NB4 (cell line): ENCODE measurements at regions not wholly inside any gene's neighbourhood (a gene's known extent, or its start where the extent isn't known, plus 50 kb on each side); places are given as distances from the start of the nearest gene placed in this dataset.
"Not testable (repeated sequence)": the region's sequence is repeated elsewhere in the genome, so short reads cannot be mapped to it uniquely, and the experiment has no call there.

Experiments
- DNase-seq: peaks from one replicate; pipeline ENCODE4 v3.0.0; 2010; ENCODE audit warnings: low read depth
- H3K4me3 ChIP-seq: one replicate; pipeline ENCODE4 v1.5.1; 2011; ENCODE audit warnings: mild to moderate bottlenecking, low read depth, low read length, moderate library complexity

DNA sequence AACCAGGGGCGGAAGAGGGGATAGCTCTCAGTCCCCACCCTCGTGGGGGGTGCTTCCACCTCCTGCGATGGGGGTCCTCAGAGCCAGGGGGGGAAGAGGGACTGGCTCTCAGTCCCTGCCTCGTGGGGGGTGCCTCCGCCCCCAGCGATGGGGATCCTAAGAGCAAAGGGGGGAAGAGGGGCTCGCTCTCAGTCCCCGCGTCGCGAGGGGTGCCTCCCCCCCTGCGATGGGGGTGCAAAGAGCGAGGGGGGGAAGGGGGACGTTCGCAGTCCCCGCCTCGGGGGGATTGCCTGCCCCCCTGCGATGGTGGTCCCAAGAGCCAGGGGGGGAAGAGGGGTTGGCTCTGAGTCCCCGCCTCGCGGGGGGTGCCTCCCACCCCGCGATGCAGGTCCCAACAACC lies 159.9 kb downstream of the ATP6V0E2 start:
- not testable (repeated sequence) for DNase-seq, H3K4me3 ChIP-seq

DNA sequence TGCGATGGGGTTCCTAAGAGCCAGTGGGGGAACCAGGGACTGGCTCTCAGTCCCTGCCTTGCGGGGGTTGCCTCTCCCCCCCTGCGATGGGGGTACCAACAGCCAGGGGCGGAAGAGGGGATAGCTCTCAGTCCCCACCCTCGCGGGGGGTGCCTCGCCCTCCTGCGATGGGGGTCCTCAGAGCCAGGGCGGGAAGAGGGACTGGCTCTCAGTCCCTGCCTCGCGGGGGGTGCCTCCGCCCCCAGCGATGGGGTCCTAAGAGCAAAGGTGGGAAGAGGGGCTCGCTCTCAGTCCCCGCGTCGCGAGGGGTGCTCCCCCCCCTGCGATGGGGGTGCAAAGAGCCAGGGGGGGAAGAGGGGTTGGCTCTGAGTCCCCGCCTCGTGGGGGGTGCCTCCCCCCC lies 162.0 kb downstream of the ATP6V0E2 start:
- not testable (repeated sequence) for DNase-seq, H3K4me3 ChIP-seq

DNA sequence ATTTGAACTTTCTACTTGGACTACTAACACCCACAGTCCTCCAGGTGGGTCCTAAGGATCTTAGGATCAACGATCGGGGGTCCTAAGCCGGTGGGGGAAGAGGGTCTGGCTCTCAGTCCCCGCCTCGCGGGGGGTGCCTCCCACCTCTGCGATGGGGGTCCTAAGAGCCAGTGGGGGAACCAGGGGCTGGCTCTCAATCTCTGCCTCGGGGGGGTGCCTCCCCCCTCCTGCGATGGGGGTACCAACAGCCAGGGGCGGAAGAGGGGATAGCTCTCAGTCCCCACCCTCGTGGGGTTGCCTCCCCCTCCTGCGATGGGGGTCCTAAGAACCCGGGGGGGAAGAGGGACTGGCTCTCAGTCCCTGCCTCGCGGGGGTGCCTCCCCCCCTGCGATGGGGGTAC lies 165.3 kb downstream of the ATP6V0E2 start:
- DNase-seq, H3K4me3 ChIP-seq: not testable (repeated sequence)

DNA sequence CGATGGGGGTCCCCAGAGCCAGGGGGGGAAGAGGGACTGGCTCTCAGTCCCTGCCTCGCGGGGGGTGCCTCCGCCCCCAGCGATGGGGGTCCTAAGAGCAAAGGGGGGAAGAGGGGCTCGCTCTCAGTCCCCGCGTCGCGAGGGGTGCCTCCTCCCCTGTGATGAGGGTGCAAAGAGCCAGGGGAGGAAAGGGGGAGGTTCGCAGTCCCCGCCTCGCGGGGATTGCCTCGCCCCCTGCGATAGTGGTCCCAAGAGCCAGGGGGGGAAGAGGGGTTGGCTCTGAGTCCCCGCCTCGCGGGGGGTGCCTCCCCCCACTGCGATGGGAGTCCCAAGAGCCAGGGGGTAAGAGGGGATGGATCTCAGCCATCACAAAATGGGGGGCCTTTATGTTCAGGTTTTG lies 168.5 kb downstream of the ATP6V0E2 start:
- H3K4me3 ChIP-seq, DNase-seq: not testable (repeated sequence)

DNA sequence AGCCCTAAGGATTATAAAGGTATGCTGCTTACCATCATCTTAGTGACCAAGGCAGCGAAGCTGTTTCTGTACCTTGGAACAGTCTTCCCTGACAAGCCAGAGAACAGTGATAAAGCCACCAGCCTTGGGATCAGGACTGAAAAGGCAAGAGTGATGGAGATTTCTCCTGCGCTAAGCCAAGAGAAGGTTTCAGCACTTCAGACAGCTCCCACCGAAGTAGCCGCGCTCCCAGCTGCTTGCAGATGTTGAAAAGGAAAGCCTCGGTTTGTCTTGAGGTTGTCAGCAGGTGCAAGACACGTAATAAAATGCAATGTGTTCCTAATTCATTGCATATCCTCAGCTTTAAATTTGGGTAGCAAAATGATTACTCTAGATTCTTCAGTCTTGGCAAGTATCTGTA lies 171.0 kb downstream of the ATP6V0E2 start:
- H3K4me3 ChIP-seq, result not testable (repeated sequence)
- peak; percentile 68 for DNase-seq

DNA sequence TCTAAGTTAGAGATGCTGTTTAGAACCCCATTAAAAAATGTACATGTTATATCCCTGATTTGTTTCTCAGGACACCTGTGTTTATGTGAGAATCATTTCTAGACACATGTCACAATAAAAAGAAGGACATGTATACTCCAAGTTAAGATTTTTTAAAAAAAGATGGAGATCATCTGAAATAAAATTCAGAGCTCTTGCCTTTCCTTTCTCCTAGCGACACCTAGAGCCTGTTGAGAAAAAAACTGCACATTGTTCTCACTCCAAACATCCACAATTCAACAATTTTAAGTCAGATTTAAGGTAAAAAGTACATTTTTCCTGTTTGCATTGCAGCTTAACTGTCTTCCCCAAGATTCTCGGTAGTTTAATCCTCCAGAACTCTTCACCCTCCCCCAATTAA lies 171.8 kb downstream of the ATP6V0E2 start:
- not testable (repeated sequence) for H3K4me3 ChIP-seq, DNase-seq

DNA sequence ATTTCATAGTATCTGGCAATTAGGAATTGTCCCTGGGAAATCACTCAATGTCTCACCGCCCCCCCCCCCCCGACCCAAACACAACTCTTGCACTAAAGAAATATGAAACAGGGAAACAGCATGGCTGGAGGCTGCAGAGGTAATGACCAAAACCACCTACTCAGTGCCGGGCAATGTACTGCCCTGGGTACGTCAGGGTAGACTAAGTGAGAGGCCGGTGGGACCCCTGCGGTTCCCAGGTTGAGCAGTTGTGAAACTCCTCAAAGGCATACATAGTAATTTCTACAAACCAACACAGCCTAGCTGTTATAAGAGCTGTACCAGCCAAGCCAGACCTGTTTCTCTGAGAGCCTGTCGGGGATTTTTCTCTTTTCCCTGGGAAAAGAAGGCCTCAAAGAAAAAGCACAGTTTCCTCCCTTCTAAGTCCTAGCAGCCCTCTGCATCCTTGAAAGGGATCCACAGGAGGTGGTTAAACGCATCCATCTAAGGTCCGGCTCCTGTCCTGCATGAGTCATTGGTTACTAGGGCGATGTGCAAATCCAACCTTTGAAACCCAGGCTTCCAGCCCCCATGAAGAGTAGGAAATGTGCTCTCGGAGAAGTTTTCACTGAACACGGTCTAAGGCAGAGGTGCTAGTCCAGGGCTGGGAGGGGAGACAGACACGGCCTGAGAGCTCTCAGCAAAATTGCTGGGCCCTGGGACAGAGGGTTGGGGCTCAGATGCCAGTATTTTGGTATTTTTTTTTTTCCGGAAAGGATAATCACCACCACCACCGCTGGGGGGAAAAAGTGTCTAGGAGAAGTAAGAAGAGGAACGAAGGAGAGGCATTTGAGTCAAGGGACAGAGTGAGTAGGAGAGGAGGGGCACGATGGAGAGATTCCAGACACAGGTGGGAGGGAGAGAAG lies 172.8 kb downstream of the ATP6V0E2 start:
- not testable (repeated sequence) for H3K4me3 ChIP-seq, DNase-seq

DNA sequence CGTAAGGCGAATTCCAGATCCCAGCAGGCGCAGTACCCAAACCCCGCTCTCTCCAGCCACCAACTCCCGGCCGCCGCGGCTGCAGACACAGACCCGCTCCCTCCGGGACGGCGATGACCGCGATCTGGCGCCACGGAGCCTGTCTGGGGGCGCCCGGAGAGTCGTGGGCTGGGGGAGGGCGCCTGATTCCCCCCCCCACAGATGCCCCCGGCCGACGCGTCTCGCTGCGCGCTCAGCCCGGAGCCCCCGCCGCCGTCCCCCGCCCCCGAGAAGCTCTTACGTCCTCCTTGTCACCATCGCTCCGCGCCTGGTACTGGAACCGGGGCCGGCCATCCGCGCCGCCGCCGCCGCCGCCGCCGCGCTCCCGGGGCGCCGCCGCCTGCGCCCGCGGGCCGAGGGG lies 173.6 kb downstream of the ATP6V0E2 start:
- DNase-seq, H3K4me3 ChIP-seq: not testable (repeated sequence)

DNA sequence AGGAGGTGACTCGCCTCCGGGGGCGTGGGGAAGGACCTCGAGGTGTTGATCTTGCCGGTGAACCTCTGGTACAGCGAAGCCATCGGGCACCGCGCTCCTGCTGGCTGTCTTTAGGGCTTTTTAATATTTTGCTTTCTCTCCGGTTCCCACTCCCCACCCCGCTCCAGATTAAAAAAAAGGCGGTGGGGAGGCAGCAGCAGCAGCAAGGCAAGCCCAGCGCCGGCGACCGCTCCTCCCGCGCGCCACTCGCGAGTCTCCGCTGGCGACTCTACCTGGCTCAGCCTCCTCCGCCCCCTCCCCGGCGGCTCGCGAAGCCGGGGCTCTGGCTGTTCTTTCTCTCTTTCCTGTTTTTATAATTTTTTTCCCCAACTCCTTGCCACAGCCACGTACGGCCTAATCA lies 174.0 kb downstream of the ATP6V0E2 start:
- not testable (repeated sequence) for H3K4me3 ChIP-seq, DNase-seq

DNA sequence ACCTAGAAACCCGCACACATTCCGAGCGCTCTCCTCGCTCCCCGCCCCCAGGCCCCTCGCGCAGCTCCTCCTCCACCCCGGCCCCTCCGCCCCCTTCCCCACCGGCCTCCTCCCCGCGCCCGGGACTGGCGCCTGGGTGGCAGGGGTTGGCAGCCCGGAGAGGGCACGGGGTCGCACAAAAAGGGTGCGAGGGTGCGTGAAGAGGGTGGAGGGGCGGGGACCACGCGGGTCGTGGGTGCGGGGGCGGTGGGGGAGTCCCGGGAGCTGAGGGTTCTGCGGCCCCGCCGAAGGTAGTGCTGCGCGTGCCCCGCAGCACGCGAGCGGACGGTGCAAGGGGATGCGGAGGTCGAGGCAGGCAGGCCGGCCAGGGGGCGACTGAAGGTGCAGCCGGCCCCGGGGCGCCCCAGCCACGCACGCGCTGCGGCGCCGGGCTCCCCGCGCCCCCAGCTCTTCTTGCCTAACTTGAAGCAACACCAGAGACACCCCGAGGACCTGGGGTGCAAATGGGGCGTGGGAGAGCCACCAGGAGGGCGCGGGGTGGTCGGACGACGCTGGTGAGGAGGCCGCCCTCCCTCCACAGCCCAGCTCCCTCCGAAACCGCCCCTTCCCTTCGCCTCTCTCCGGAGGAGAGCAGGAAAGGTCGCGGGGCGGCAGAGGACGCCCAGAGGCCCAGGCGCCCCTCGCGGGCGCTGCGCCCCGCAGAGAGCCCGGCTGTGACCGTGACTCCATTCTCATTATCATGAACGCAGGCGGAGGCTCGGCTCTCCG lies 174.7 kb downstream of the ATP6V0E2 start:
- H3K4me3 ChIP-seq, DNase-seq: not testable (repeated sequence)

DNA sequence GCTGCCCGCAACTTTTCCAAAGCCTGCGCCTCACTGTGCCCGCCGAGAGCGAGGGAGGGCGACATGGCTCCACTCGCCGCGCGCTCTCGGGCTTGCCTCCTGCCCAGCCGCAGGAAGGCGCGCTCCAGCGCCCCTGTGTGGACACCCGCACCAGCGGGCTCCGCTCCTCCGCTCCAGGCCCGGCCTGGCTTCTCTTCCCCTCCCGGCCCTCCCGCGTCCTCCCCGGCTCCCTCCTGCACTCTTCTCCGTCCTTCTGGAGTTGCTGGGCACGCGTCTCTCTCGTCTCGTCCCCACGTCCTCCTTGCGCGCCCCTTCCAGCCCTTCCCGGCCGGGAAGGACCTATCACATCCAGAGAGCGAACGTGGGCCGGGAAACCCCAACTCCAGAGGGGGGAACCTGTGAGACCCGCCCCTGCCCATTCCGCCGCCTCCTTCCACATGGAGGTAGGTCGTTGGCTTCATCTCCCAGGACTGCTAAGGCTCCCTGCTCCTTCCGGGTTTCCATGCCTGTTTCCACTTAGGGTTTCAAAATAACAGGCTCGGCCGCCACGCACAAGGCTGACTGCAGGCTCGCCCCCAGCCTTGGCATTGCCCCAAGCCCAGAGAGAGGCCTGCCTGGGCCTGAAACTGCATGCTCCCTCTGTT lies 175.4 kb downstream of the ATP6V0E2 start:
- DNase-seq, H3K4me3 ChIP-seq: not testable (repeated sequence)

DNA sequence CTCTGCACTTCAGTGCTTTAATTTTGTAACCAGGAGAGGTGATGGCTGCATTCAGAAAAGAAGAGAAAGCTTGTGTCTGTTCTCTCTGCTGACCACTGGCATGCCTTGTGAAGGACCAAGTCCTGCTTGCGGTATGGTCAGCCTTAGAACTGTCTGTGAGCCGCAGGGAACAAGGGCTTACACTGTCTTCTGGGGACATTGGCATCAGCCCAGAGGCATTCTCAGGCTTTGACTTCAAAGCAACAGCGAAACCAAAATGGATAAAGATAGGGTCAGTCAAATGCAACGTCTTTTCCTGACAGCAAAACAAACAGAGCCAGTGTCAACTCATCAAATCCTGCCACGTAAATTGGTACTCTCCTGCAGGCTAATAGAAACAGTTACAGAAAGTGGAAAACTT lies 179.6 kb downstream of the ATP6V0E2 start:
- not testable (repeated sequence) for H3K4me3 ChIP-seq, DNase-seq

DNA sequence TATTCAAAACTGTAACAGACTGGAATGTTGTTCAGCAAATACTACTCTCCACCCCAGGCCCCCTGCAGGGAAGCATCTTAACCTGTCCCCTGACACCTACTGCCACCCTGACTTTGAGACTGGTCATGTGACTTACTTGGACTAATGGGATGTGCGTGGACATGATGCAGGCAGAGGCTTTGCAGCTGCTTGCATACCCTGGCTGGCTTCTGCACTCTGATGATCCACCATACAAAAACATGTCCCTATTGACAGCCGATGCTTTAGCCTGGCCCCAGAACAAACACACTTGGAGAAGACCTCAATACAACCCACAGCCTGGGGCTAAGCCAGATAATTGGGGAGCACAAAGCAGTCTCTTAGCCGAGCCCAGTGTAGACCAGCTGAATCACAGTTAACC lies 180.5 kb downstream of the ATP6V0E2 start:
- not testable (repeated sequence) for DNase-seq, H3K4me3 ChIP-seq
